ENCODE measurements at regions not wholly inside any gene's neighbourhood (a gene's known extent, or its start where the extent isn't known, plus 50 kb on each side); places are given as distances from the start of the nearest gene placed in this dataset.
"Not testable (repeated sequence)": the region's sequence is repeated elsewhere in the genome, so short reads cannot be mapped to it uniquely, and the experiment has no call there.

GRCh38 chr4:115657991-115658650 lies 544.7 kb upstream of the NDST4 start:
- DNase-seq (ENCODE audit: low read depth): no peak

- no peak for DNase-seq (ENCODE audit: low read depth)
Measured at GRCh38 chr4:115655626-115656025, 542.2 kb upstream of the NDST4 start.

- DNase-seq (ENCODE audit: low read depth): no peak
Measured at GRCh38 chr4:115648786-115649185, 535.4 kb upstream of the NDST4 start.

- DNase-seq (ENCODE audit: low read depth): no peak
Measured at GRCh38 chr4:115629270-115629669, 515.9 kb upstream of the NDST4 start.

- no peak for DNase-seq (ENCODE audit: low read depth)
Measured at GRCh38 chr4:115609631-115610030, 496.2 kb upstream of the NDST4 start.

GRCh38 chr4:115607311-115607710 lies 493.9 kb upstream of the NDST4 start:
- no peak for DNase-seq (ENCODE audit: low read depth)

GRCh38 chr4:115596265-115597001 lies 483.0 kb upstream of the NDST4 start:
- no peak for DNase-seq (ENCODE audit: low read depth)

- DNase-seq (ENCODE audit: low read depth): no peak
Measured at GRCh38 chr4:115580901-115581300, 467.5 kb upstream of the NDST4 start.

GRCh38 chr4:115575851-115576250 lies 462.4 kb upstream of the NDST4 start:
- DNase-seq (ENCODE audit: low read depth): no peak

- DNase-seq (ENCODE audit: low read depth): no peak
Measured at GRCh38 chr4:115562506-115562905, 449.1 kb upstream of the NDST4 start.

GRCh38 chr4:115548123-115548522 lies 434.7 kb upstream of the NDST4 start:
- DNase-seq (ENCODE audit: low read depth): no peak

- DNase-seq (ENCODE audit: low read depth): no peak
Measured at GRCh38 chr4:115537387-115537786, 424.0 kb upstream of the NDST4 start.

GRCh38 chr4:115529126-115529525 lies 415.7 kb upstream of the NDST4 start:
- DNase-seq (ENCODE audit: low read depth): no peak

- DNase-seq (ENCODE audit: low read depth): not testable (repeated sequence)
Measured at GRCh38 chr4:115519476-115519875, 406.1 kb upstream of the NDST4 start.

GRCh38 chr4:115515772-115516171 lies 402.4 kb upstream of the NDST4 start:
- no peak for DNase-seq (ENCODE audit: low read depth)

- DNase-seq (ENCODE audit: low read depth): no peak
Measured at GRCh38 chr4:115515366-115515765, 401.9 kb upstream of the NDST4 start.

- DNase-seq (ENCODE audit: low read depth): no peak
Measured at GRCh38 chr4:115514675-115515074, 401.3 kb upstream of the NDST4 start.

GRCh38 chr4:115505326-115505725 lies 391.9 kb upstream of the NDST4 start:
- DNase-seq (ENCODE audit: low read depth): no peak

GRCh38 chr4:115501656-115502055 lies 388.2 kb upstream of the NDST4 start:
- no peak for DNase-seq (ENCODE audit: low read depth)

- not testable (repeated sequence) for DNase-seq (ENCODE audit: low read depth)
Measured at GRCh38 chr4:115493770-115494169, 380.4 kb upstream of the NDST4 start.

GRCh38 chr4:115491686-115492085 lies 378.3 kb upstream of the NDST4 start:
- no peak for DNase-seq (ENCODE audit: low read depth)

- no peak for DNase-seq (ENCODE audit: low read depth)
Measured at GRCh38 chr4:115489279-115489678, 375.9 kb upstream of the NDST4 start.

GRCh38 chr4:115485402-115485801 lies 372.0 kb upstream of the NDST4 start:
- DNase-seq (ENCODE audit: low read depth): no peak
